ENCODE measurements at regions not wholly inside any gene's neighbourhood (a gene's known extent, or its start where the extent isn't known, plus 50 kb on each side); places are given as distances from the start of the nearest gene placed in this dataset.

- TF ChIP-seq RCOR1 (conservative IDR thresholded peaks at IDR 0.05; ENCODE audit: low read depth, low read length) (no peak), GABPA (IDR thresholded peaks at IDR 0.05; ENCODE audit: low read depth) (no peak), MAX (IDR thresholded peaks at IDR 0.05; ENCODE audit: low read depth, low read length) (no peak), RBBP5 (conservative IDR thresholded peaks at IDR 0.05) (no peak), ZNF384 (IDR thresholded peaks at IDR 0.05; ENCODE audit: borderline replicate concordance, low read depth, low read length) (no peak), RELA (IDR thresholded peaks at IDR 0.05; ENCODE audit: borderline replicate concordance, partially characterized antibody) (no peak)
Observed at GRCh38 chr1:72442262-72442661, 159.9 kb upstream of the NEGR1 start.
